ENCODE measurements at regions not wholly inside any gene's neighbourhood (a gene's known extent, or its start where the extent isn't known, plus 50 kb on each side); places are given as distances from the start of the nearest gene placed in this dataset.
"Not testable (repeated sequence)": the region's sequence is repeated elsewhere in the genome, so short reads cannot be mapped to it uniquely, and the experiment has no call there.

- no peak for DNase-seq
Measured at GRCh38 chr12:124651516-124652273, 84.3 kb upstream of the NCOR2 start.

GRCh38 chr12:124650912-124651311 is 83.5 kb upstream of the NCOR2 start:
- DNase-seq = no peak

- DNase-seq = peak; percentile 58
Measured at GRCh38 chr12:124648710-124649384, 81.4 kb upstream of the NCOR2 start.

- DNase-seq = no peak
Measured at GRCh38 chr12:124647316-124647715, 79.9 kb upstream of the NCOR2 start.

- peak; percentile 75 for DNase-seq
Measured at GRCh38 chr12:124646385-124647230, 79.2 kb upstream of the NCOR2 start.

- no peak for DNase-seq
Measured at GRCh38 chr12:124645530-124646244, 78.3 kb upstream of the NCOR2 start.

- not testable (repeated sequence) for DNase-seq
Measured at GRCh38 chr12:124643768-124644167, 76.4 kb upstream of the NCOR2 start.

- no peak for DNase-seq
Measured at GRCh38 chr12:124642105-124642504, 74.7 kb upstream of the NCOR2 start.

- DNase-seq = no peak
Measured at GRCh38 chr12:124641591-124641990, 74.2 kb upstream of the NCOR2 start.

GRCh38 chr12:124640056-124640455 is 72.6 kb upstream of the NCOR2 start:
- no peak for DNase-seq

GRCh38 chr12:124639122-124639806 is 71.9 kb upstream of the NCOR2 start:
- DNase-seq = no peak

GRCh38 chr12:124637581-124637981 is 70.2 kb upstream of the NCOR2 start:
- no peak for DNase-seq

GRCh38 chr12:124637163-124637562 is 69.8 kb upstream of the NCOR2 start:
- DNase-seq = no peak

GRCh38 chr12:124636138-124636978 is 68.9 kb upstream of the NCOR2 start:
- DNase-seq = peak; percentile 74

GRCh38 chr12:124635316-124635715 is 67.9 kb upstream of the NCOR2 start:
- DNase-seq = no peak

- no peak for DNase-seq
Measured at GRCh38 chr12:124633365-124634362, 66.3 kb upstream of the NCOR2 start.

GRCh38 chr12:124632519-124632984 is 65.1 kb upstream of the NCOR2 start:
- DNase-seq = no peak

GRCh38 chr12:124631681-124632256 is 64.4 kb upstream of the NCOR2 start:
- DNase-seq = no peak

- DNase-seq = no peak
Measured at GRCh38 chr12:124630791-124631313, 63.4 kb upstream of the NCOR2 start.

All from activated CD8-positive, alpha-beta memory T cell treated with anti-CD3 and anti-CD28 coated beads, Interleukin-2, amount 50 U/mL, for 48 hours (primary cell).